ENCODE measurements at regions not wholly inside any gene's neighbourhood (a gene's known extent, or its start where the extent isn't known, plus 50 kb on each side); places are given as distances from the start of the nearest gene placed in this dataset.

DNA sequence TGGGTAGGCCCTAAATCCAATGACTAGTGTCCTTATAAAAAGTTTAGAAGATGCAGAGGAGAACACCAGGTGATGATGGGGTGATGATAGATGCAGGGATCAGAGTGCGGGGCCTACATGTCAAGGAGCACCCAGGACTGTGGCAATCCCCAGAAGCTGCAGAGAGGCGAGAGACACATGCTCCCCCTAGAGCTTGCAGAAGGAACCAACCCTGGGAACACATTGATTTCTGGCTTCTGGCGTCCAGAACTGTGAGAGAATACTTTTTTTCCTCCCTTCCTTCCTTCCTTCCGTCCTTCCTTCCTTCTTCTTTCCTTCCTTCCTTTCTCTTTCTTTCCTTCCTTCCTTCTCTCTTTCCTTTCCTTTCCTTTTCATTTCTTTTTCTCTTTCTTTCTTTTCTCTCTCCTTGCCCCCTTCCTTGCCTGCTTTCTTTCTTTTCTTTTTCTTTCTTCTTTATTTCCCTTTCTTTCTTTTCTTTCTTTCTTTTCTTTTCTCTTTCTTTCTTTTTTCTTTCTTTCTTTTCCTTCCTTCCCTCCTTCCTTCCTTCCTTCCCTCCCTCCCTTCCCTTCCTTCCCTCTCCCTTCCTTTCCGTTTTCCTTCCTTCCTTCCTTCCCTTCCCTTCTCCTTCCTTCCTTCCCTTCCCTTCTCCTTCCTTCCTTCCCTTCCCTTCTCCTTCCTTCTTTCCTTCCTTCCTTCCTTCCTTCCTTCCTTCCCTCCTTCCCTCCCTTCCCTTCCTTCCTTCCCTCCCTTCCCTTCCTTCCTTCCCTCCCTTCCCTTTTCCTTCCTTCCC lies 134.3 kb downstream of the HAPSTR1 start:
- TF ChIP-seq, protein P1, sequence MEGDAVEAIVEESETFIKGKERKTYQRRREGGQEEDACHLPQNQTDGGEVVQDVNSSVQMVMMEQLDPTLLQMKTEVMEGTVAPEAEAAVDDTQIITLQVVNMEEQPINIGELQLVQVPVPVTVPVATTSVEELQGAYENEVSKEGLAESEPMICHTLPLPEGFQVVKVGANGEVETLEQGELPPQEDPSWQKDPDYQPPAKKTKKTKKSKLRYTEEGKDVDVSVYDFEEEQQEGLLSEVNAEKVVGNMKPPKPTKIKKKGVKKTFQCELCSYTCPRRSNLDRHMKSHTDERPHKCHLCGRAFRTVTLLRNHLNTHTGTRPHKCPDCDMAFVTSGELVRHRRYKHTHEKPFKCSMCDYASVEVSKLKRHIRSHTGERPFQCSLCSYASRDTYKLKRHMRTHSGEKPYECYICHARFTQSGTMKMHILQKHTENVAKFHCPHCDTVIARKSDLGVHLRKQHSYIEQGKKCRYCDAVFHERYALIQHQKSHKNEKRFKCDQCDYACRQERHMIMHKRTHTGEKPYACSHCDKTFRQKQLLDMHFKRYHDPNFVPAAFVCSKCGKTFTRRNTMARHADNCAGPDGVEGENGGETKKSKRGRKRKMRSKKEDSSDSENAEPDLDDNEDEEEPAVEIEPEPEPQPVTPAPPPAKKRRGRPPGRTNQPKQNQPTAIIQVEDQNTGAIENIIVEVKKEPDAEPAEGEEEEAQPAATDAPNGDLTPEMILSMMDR (conservative IDR thresholded peaks at IDR 0.05; ENCODE audit: low read depth, low read length), result peak; percentile 6
- H3K4me3 ChIP-seq (ENCODE audit: low read depth, low read length), result no peak overlapping the region
- no peak for DNase-seq (ENCODE audit: low read depth)

DNA sequence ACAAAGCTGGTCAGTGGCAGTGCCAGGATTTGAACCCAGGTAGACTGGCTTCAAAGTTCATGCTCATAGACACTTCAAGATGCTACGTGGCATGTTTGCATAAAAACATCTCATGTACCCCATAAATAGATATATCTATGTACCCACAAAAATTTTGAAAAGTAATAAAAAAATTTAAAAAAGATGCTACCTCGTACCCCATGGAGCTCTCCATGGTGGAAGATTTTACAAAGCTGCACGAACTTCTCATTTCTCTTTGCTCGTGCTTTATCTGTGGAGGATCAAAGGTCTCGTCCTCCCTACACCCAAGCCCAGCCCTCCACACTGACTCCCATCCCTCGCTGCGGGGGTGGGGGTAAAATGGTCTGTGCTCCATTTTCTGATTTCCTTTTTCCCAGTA lies 135.5 kb downstream of the HAPSTR1 start:
- H3K4me3 ChIP-seq (ENCODE audit: low read depth, low read length), result no peak overlapping the region
- no peak for DNase-seq (ENCODE audit: low read depth)
- TF ChIP-seq, protein P1 (conservative IDR thresholded peaks at IDR 0.05; ENCODE audit: low read depth, low read length), result no peak

GRCh38 chr16:9231039-9231438 lies 139.6 kb downstream of the HAPSTR1 start:
- no peak overlapping the region for H3K4me3 ChIP-seq (ENCODE audit: low read depth, low read length)
- DNase-seq (ENCODE audit: low read depth), result no peak
- TF ChIP-seq, protein P1 (conservative IDR thresholded peaks at IDR 0.05; ENCODE audit: low read depth, low read length), result no peak

- DNase-seq (ENCODE audit: low read depth), result no peak
- TF ChIP-seq, protein P1 (conservative IDR thresholded peaks at IDR 0.05; ENCODE audit: low read depth, low read length), result no peak
- H3K4me3 ChIP-seq (ENCODE audit: low read depth, low read length), result no peak overlapping the region
Observed at GRCh38 chr16:9232102-9232770, 140.8 kb downstream of the HAPSTR1 start.

GRCh38 chr16:9235867-9236266 lies 144.4 kb downstream of the HAPSTR1 start:
- DNase-seq (ENCODE audit: low read depth), result no peak
- TF ChIP-seq, protein P1 (conservative IDR thresholded peaks at IDR 0.05; ENCODE audit: low read depth, low read length), result no peak
- H3K4me3 ChIP-seq (ENCODE audit: low read depth, low read length), result no peak overlapping the region

GRCh38 chr16:9236319-9236718 lies 144.9 kb downstream of the HAPSTR1 start:
- H3K4me3 ChIP-seq (ENCODE audit: low read depth, low read length), result no peak overlapping the region
- TF ChIP-seq, protein P1 (conservative IDR thresholded peaks at IDR 0.05; ENCODE audit: low read depth, low read length), result no peak
- DNase-seq (ENCODE audit: low read depth), result no peak

Data from choroid plexus epithelial cell (primary cell).